ENCODE measurements at regions not wholly inside any gene's neighbourhood (a gene's known extent, or its start where the extent isn't known, plus 50 kb on each side); places are given as distances from the start of the nearest gene placed in this dataset.

DNA sequence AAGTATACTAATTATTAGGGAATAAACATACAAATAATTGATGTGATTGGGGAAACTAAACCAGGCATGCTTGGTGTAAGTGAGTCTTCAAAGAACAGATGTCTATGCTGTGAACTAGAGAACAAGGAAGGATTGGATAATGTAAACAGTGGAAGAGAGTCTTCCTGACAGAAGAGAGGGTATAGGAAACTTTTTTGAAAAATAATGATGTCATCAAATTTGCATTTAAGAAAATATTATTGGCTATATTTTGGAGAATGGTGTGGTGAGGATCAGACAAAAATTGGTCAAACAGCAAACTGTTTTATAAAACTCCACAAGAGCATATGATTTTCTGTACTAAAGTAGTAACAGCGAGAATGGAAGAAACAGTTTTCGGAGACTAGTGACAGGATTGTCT is 537.7 kb downstream of the TRAM1L1 start:
- no peak for TF ChIP-seq TAF1 (IDR thresholded peaks at IDR 0.05; ENCODE audit: borderline replicate concordance, insufficient read depth, low read length)
- TF ChIP-seq POLR2AphosphoS5 (IDR thresholded peaks at IDR 0.05; ENCODE audit: low read depth, low read length): no peak
- TF ChIP-seq, protein P1, sequence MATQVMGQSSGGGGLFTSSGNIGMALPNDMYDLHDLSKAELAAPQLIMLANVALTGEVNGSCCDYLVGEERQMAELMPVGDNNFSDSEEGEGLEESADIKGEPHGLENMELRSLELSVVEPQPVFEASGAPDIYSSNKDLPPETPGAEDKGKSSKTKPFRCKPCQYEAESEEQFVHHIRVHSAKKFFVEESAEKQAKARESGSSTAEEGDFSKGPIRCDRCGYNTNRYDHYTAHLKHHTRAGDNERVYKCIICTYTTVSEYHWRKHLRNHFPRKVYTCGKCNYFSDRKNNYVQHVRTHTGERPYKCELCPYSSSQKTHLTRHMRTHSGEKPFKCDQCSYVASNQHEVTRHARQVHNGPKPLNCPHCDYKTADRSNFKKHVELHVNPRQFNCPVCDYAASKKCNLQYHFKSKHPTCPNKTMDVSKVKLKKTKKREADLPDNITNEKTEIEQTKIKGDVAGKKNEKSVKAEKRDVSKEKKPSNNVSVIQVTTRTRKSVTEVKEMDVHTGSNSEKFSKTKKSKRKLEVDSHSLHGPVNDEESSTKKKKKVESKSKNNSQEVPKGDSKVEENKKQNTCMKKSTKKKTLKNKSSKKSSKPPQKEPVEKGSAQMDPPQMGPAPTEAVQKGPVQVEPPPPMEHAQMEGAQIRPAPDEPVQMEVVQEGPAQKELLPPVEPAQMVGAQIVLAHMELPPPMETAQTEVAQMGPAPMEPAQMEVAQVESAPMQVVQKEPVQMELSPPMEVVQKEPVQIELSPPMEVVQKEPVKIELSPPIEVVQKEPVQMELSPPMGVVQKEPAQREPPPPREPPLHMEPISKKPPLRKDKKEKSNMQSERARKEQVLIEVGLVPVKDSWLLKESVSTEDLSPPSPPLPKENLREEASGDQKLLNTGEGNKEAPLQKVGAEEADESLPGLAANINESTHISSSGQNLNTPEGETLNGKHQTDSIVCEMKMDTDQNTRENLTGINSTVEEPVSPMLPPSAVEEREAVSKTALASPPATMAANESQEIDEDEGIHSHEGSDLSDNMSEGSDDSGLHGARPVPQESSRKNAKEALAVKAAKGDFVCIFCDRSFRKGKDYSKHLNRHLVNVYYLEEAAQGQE (IDR thresholded peaks at IDR 0.05; ENCODE audit: insufficient read depth in 1 of 2, low read depth in 2 of 2, low read length in 2 of 2): no peak
- no peak for TF ChIP-seq SIN3A (IDR thresholded peaks at IDR 0.05; ENCODE audit: borderline replicate concordance, insufficient read depth, low read length)
- TF ChIP-seq FOXP2 (optimal IDR thresholded peaks at IDR 0.05; ENCODE audit: borderline replicate concordance, extremely low read depth, extremely low read length, insufficient read depth): no peak

Measured in PFSK-1 (cell line).